ENCODE measurements at regions not wholly inside any gene's neighbourhood (a gene's known extent, or its start where the extent isn't known, plus 50 kb on each side); places are given as distances from the start of the nearest gene placed in this dataset.

GRCh38 chr17:51555153-51555552 is 294.8 kb downstream of the UTP18 start:
- Histone ChIP-seq H3K27me3 (replicated peaks in 1 of 2; ENCODE audit: control insufficient read depth in 2 of 2, insufficient read depth in 2 of 2, low read length in 1 of 2) (no peaks in the 10 kb centered on the region), H3K4me3 (no peak overlapping the region), H2AFZ (ENCODE audit: control insufficient read depth, low read depth, low read length) (no peak overlapping the region), H3K4me2 (ENCODE audit: control insufficient read depth, insufficient read depth) (no peak overlapping the region), H3K36me3 (ENCODE audit: control insufficient read depth in 2 of 2, insufficient read depth in 2 of 2, low read length in 1 of 2) (no peaks in the 10 kb centered on the region), H3K27ac (ENCODE audit: control insufficient read depth, insufficient read depth) (no peak overlapping the region), H3K4me1 (ENCODE audit: control insufficient read depth, insufficient read depth, low read length) (no peaks in the 10 kb centered on the region), H3K9ac (ENCODE audit: control insufficient read depth, insufficient read depth, low read length) (no peak overlapping the region), H3K9me3 (replicated peaks; ENCODE audit: control insufficient read depth, insufficient read depth, low read length) (no peaks in the 10 kb centered on the region), H3K79me2 (ENCODE audit: control insufficient read depth, insufficient read depth, low read length) (no peaks in the 10 kb centered on the region), H4K20me1 (ENCODE audit: control insufficient read depth, insufficient read depth) (no peaks in the 10 kb centered on the region)
- DNase-seq (ENCODE audit: low read depth, low spot score) (no peak), ATAC-seq (no peak), FAIRE-seq (no peak)
- POLR2A ChIA-PET, result no interaction called here
- in situ Hi-C loops (cut with MboI), result no loop called here
- intact Hi-C loops (cut with micrococcal nuclease; ENCODE audit: unreplicated experiment), result no loop called here
- WGBS (ENCODE audit: insufficient coverage, insufficient replicate concordance, low lambda C conversion rate, missing lambda C conversion rate), result 0% methylated on average over 1 of the region's 1 CpG
- SMC1A ChIA-PET (ENCODE audit: uncharacterized antibody, unreplicated experiment), result no interaction called here
- TF ChIP-seq RUNX3 (IDR thresholded peaks at IDR 0.05; ENCODE audit: low read length) (no peak), PAX5 (IDR thresholded peaks at IDR 0.05; ENCODE audit: borderline replicate concordance, low read depth, low read length) (no peak), JUND (IDR thresholded peaks at IDR 0.05; ENCODE audit: low read depth, low read length) (no peak), POLR2AphosphoS5 (IDR thresholded peaks at IDR 0.05; ENCODE audit: low read length) (no peak), FOS (IDR thresholded peaks at IDR 0.05; ENCODE audit: borderline replicate concordance, extremely low read depth, insufficient read length) (no peak), IRF5 (IDR thresholded peaks at IDR 0.05; ENCODE audit: borderline replicate concordance) (no peak), NR2C2 (IDR thresholded peaks at IDR 0.05; ENCODE audit: borderline replicate concordance, control insufficient read depth, insufficient read length, low read depth) (no peak), RAD51 (IDR thresholded peaks at IDR 0.05) (no peak), BACH1 (IDR thresholded peaks at IDR 0.05; ENCODE audit: borderline replicate concordance) (no peak), KAT2A (conservative IDR thresholded peaks at IDR 0.05; ENCODE audit: control insufficient read depth, low read depth, low read length) (no peak), ESRRA (IDR thresholded peaks at IDR 0.05; ENCODE audit: low read length) (no peak)
- TF ChIP-seq, protein P1, sequence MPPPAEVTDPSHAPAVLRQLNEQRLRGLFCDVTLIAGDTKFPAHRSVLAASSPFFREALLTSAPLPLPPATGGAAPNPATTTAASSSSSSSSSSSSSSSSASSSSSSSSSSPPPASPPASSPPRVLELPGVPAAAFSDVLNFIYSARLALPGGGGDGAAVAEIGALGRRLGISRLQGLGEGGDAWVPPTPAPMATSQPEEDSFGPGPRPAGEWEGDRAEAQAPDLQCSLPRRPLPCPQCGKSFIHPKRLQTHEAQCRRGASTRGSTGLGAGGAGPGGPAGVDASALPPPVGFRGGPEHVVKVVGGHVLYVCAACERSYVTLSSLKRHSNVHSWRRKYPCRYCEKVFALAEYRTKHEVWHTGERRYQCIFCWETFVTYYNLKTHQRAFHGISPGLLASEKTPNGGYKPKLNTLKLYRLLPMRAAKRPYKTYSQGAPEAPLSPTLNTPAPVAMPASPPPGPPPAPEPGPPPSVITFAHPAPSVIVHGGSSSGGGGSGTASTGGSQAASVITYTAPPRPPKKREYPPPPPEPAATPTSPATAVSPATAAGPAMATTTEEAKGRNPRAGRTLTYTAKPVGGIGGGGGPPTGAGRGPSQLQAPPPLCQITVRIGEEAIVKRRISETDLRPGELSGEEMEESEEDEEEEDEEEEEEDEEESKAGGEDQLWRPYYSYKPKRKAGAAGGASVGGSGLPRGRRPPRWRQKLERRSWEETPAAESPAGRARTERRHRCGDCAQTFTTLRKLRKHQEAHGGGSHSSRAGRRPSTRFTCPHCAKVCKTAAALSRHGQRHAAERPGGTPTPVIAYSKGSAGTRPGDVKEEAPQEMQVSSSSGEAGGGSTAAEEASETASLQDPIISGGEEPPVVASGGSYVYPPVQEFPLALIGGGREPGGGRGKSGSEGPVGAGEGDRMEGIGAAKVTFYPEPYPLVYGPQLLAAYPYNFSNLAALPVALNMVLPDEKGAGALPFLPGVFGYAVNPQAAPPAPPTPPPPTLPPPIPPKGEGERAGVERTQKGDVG (CRISPR knock-in tag; IDR thresholded peaks at IDR 0.05), result no peak
- CTCF ChIA-PET, result interaction anchor here (1.5 to 1.7 kb wide), 2 partner anchors 20 to 93 kb away, joined by 4 read pairs; no protein-coding TSS in a partner anchor
- RAD21 ChIA-PET (ENCODE audit: unreplicated experiment), result no interaction called here
- no TSS peak for BruUV-seq (replicated peaks)

Data from GM12878 (cell line).